OCI-LY7 (cell line): ENCODE measurements at regions not wholly inside any gene's neighbourhood (a gene's known extent, or its start where the extent isn't known, plus 50 kb on each side); places are given as distances from the start of the nearest gene placed in this dataset.

Experiments
- CTCF ChIP-seq: fragments of 200-600 bp; sonication (generic); conservative IDR thresholded peaks from 2 replicates; pipeline ENCODE4 v1.5.1; 2014; ENCODE audit warnings: mild to moderate bottlenecking, antibody characterized with exemption, low read length, moderate library complexity, mixed read lengths
- EZH2phosphoT487 ChIP-seq: fragments of 200-600 bp; sonication (generic); IDR thresholded peaks from 2 replicates; pipeline ENCODE4 v1.6.1; 2018; ENCODE audit warnings: low read depth, borderline replicate concordance, mild to moderate bottlenecking, mixed run types, antibody characterized with exemption, low read length, moderate library complexity, mixed read lengths

GRCh38 chr2:198639580-198639979 is 818.2 kb downstream of the SATB2 start:
- no peak for TF ChIP-seq CTCF
- no peak for TF ChIP-seq EZH2phosphoT487
